DOHH2 (cell line): ENCODE measurements at regions not wholly inside any gene's neighbourhood (a gene's known extent, or its start where the extent isn't known, plus 50 kb on each side); places are given as distances from the start of the nearest gene placed in this dataset.

Source experiments
- H3F3A ChIP-seq: fragments of 200-600 bp; sonication (generic), shearing (Covaris generic); 2 replicates; pipeline ENCODE4 v1.6.0; 2016; ENCODE audit warnings: antibody characterized with exemption, mild to moderate bottlenecking; ENCODE audit not compliant: control insufficient read depth, insufficient read depth
- H3K27ac ChIP-seq: fragments of 200-600 bp; sonication (generic); 2 replicates; pipeline ENCODE4 v1.5.1; 2014; ENCODE audit warnings: low read depth, mild to moderate bottlenecking, low read length, moderate library complexity
- H3K27me3 ChIP-seq: fragments of 200-600 bp; sonication (generic); 2 replicates; pipeline ENCODE4 v1.6.1; 2014; ENCODE audit warnings: mild to moderate bottlenecking, low read length, mixed read lengths; ENCODE audit not compliant: control insufficient read depth
- H3K36me3 ChIP-seq: fragments of 200-600 bp; sonication (generic); 2 replicates; pipeline ENCODE4 v1.6.1; 2014; ENCODE audit warnings: mild to moderate bottlenecking, low read length, moderate library complexity, mixed read lengths; ENCODE audit not compliant: control insufficient read depth
- H3K4me1 ChIP-seq: fragments of 200-600 bp; sonication (generic); 2 replicates; pipeline ENCODE4 v1.6.1; 2014; ENCODE audit warnings: mild to moderate bottlenecking, low read length, mixed read lengths; ENCODE audit not compliant: control insufficient read depth
- H3K4me2 ChIP-seq: fragments of 200-600 bp; sonication (generic); 2 replicates; pipeline ENCODE4 v1.6.0; 2014; ENCODE audit warnings: mild to moderate bottlenecking, low read length, moderate library complexity
- H3K4me3 ChIP-seq: fragments of 200-600 bp; sonication (generic); 2 replicates; pipeline ENCODE4 v1.5.1; 2014; ENCODE audit warnings: mild to moderate bottlenecking, low read length, mixed read lengths
- H3K79me2 ChIP-seq: fragments of 200-600 bp; sonication (generic); 2 replicates; pipeline ENCODE4 v1.6.1; 2014; ENCODE audit warnings: mild to moderate bottlenecking, low read length, mixed read lengths; ENCODE audit not compliant: control insufficient read depth
- H3K9me2 ChIP-seq: fragments of 200-600 bp; sonication (generic); replicated peaks from 2 replicates; pipeline ENCODE4 v1.6.1; 2014; ENCODE audit warnings: mild to moderate bottlenecking, low read length, mixed read lengths; ENCODE audit not compliant: control insufficient read depth
- H3K9me3 ChIP-seq: fragments of 200-600 bp; sonication (generic); 2 replicates; pipeline ENCODE4 v1.6.1; 2014; ENCODE audit warnings: antibody characterized with exemption, low read length, mixed read lengths; ENCODE audit not compliant: control insufficient read depth, insufficient read depth
- H4K20me1 ChIP-seq: fragments of 200-600 bp; sonication (generic); 2 replicates; pipeline ENCODE4 v1.6.0; 2014; ENCODE audit warnings: low read depth, mild to moderate bottlenecking, antibody characterized with exemption, low read length, moderate library complexity; ENCODE audit not compliant: control insufficient read depth, insufficient read depth
- CTCF ChIP-seq: fragments of 200-600 bp; sonication (generic); IDR thresholded peaks from one replicate; pipeline ENCODE4 v1.5.1; 2014; ENCODE audit warnings: antibody characterized with exemption, mild to moderate bottlenecking, low read depth, low read length; ENCODE audit not compliant: poor library complexity, severe bottlenecking
- EZH2phosphoT487 ChIP-seq: fragments of 200-600 bp; sonication (generic); IDR thresholded peaks from 2 replicates; pipeline ENCODE4 v1.6.1; 2017; ENCODE audit warnings: borderline replicate concordance, mild to moderate bottlenecking, antibody characterized with exemption, low read length, moderate library complexity, mixed read lengths

- TF ChIP-seq EZH2phosphoT487 (no peak), CTCF (no peak)
- no peak overlapping the region for H3K27ac ChIP-seq
Observed at GRCh38 chr3:72523429-72524151, 324.7 kb downstream of the SHQ1 start.

DNA sequence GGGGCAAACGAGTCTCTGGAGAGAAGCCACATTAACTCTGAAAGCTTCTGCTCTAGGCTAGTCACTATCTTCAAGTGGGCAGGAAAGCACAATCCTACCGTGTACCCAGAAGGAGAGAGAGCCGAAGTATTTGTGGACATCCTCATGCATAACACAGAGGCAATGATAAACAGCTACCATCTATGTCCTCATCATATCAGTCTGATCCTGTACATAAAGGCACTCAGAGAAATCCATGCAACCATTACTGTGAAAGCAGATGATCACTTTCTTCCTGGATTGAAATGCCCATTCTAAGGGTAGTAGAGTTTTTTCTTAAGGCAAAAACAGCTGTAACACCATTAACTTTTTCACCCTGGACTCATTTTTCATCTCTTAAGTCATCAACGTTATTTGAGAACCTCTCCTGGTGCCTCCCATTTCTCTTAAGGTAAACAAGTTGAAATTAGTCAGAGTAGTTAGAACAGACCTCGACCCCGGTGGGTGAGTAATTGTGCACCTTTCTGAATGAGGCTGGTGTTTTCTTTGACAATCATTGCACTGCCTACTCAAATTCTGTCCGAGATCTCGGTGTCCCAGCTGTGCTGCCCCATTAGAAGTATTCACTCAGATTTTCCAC is 327.4 kb downstream of the SHQ1 start:
- Histone ChIP-seq H3K9me3 (no peaks in the 10 kb centered on the region), H3K79me2 (no peaks in the 10 kb centered on the region), H3K9me2 (no peaks in the 10 kb centered on the region), H4K20me1 (no peaks in the 10 kb centered on the region), H3K4me2 (no peak overlapping the region), H3K27me3 (peaks cover 3% of the 10 kb centered on the region; the same call in 1 of the 2 replicates), H3K4me3 (no peak overlapping the region), H3K4me1 (peaks cover 24% of the 10 kb centered on the region), H3K36me3 (no peaks in the 10 kb centered on the region), H3F3A (no peaks in the 10 kb centered on the region), H3K27ac (no peak overlapping the region)
- TF ChIP-seq CTCF (no peak), EZH2phosphoT487 (no peak)

More at GRCh38 chr3:72523429-72524151, 324.7 kb downstream of the SHQ1 start:
- peaks cover 7% of the 10 kb centered on the region for H3K27me3 ChIP-seq
- H3K79me2 ChIP-seq: no peaks in the 10 kb centered on the region
- H3K4me1 ChIP-seq: peaks cover 24% of the 10 kb centered on the region
- no peaks in the 10 kb centered on the region for H4K20me1 ChIP-seq
- peak overlapping the region; percentile 37 for H3K4me3 ChIP-seq
- no peaks in the 10 kb centered on the region for H3K9me3 ChIP-seq
- H3K9me2 ChIP-seq: no peaks in the 10 kb centered on the region
- peak overlapping the region; percentile 51 for H3K4me2 ChIP-seq
- no peaks in the 10 kb centered on the region for H3K36me3 ChIP-seq
- no peaks in the 10 kb centered on the region for H3F3A ChIP-seq

GRCh38 chr3:72519946-72520604 is 328.2 kb downstream of the SHQ1 start:
- Histone ChIP-seq H3K9me2 (no peaks in the 10 kb centered on the region), H3K27me3 (peaks cover 3% of the 10 kb centered on the region; the same call in 1 of the 2 replicates), H3K36me3 (no peaks in the 10 kb centered on the region), H3K9me3 (no peaks in the 10 kb centered on the region), H3K4me2 (no peak overlapping the region), H3F3A (no peaks in the 10 kb centered on the region), H3K4me3 (no peak overlapping the region), H3K4me1 (peaks cover 24% of the 10 kb centered on the region), H3K79me2 (no peaks in the 10 kb centered on the region), H4K20me1 (no peaks in the 10 kb centered on the region), H3K27ac (no peak overlapping the region)
- TF ChIP-seq CTCF (no peak), EZH2phosphoT487 (no peak)
